ENCODE measurements at regions not wholly inside any gene's neighbourhood (a gene's known extent, or its start where the extent isn't known, plus 50 kb on each side); places are given as distances from the start of the nearest gene placed in this dataset.

- WGBS (ENCODE audit: insufficient coverage), result 100% methylated on average over 3 of the region's 6 CpGs
- no peak overlapping the region for H3K27ac ChIP-seq (ENCODE audit: low read depth, low read length)
- no peak for DNase-seq (ENCODE audit: low read depth in 4 of 6, low spot score in 6 of 6)
These were observed 78.5 kb downstream of the CD164 start for GRCh38 chr6:109303640-109304283.

DNA sequence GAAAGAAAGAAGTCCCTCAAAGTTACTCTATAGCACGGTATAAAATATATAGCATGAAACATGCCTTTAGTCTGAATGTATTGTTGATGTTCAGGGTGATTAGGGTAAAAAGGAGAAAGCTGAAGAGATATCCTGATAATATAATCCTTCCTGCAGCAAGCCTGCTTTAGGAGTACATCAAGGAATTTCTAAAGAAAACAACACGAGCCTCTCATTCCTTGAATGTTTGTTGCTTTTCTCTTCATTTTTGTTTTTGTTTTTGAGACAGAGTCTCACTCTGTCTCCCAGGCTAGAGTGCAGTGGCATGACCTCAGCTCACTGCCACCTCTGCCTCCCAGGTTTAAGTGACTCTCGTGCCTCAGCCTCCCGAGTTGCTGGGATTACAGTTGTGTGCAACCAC is 79.1 kb downstream of the CD164 start:
- DNase-seq (ENCODE audit: low read depth in 4 of 6, low spot score in 6 of 6), result no peak
- 60% methylated on average over 1 of the region's 4 CpGs for WGBS (ENCODE audit: insufficient coverage)
- Histone ChIP-seq H3K27ac (ENCODE audit: low read depth, low read length) (no peak overlapping the region), H3K4me3 (ENCODE audit: low read depth, low read length) (no peak overlapping the region), H3K36me3 (ENCODE audit: control insufficient read depth, insufficient read depth, low read length) (no peaks in the 10 kb centered on the region), H3K4me1 (ENCODE audit: control insufficient read depth, insufficient read depth, low read length) (peaks cover under 1% of the 10 kb centered on the region), H3K9me3 (ENCODE audit: control insufficient read depth, insufficient read depth, low read length) (no peaks in the 10 kb centered on the region), H3K27me3 (ENCODE audit: control insufficient read depth, insufficient read depth, low read length) (no peaks in the 10 kb centered on the region)

More at GRCh38 chr6:109303640-109304283, 78.5 kb downstream of the CD164 start:
- H3K4me1 ChIP-seq (ENCODE audit: control insufficient read depth, insufficient read depth, low read length), result no peaks in the 10 kb centered on the region
- no peaks in the 10 kb centered on the region for H3K9me3 ChIP-seq (ENCODE audit: control insufficient read depth, insufficient read depth, low read length)
- H3K4me3 ChIP-seq (ENCODE audit: low read depth, low read length), result no peak overlapping the region
- no peaks in the 10 kb centered on the region for H3K27me3 ChIP-seq (ENCODE audit: control insufficient read depth, insufficient read depth, low read length)
- H3K36me3 ChIP-seq (ENCODE audit: control insufficient read depth, insufficient read depth, low read length), result no peaks in the 10 kb centered on the region

GRCh38 chr6:109302176-109302575 is 80.1 kb downstream of the CD164 start:
- 87% methylated on average over 2 of the region's 4 CpGs for WGBS (ENCODE audit: insufficient coverage)
- H3K27me3 ChIP-seq (ENCODE audit: control insufficient read depth, insufficient read depth, low read length), result no peaks in the 10 kb centered on the region
- no peak for DNase-seq (ENCODE audit: low read depth in 4 of 6, low spot score in 6 of 6)
- no peaks in the 10 kb centered on the region for H3K36me3 ChIP-seq (ENCODE audit: control insufficient read depth, insufficient read depth, low read length)
- peaks cover 4% of the 10 kb centered on the region for H3K4me1 ChIP-seq (ENCODE audit: control insufficient read depth, insufficient read depth, low read length)
- no peaks in the 10 kb centered on the region for H3K9me3 ChIP-seq (ENCODE audit: control insufficient read depth, insufficient read depth, low read length)
- H3K4me3 ChIP-seq (ENCODE audit: low read depth, low read length), result no peak overlapping the region
- no peak overlapping the region for H3K27ac ChIP-seq (ENCODE audit: low read depth, low read length)

GRCh38 chr6:109301418-109301817 is 80.8 kb downstream of the CD164 start:
- H3K4me3 ChIP-seq (ENCODE audit: low read depth, low read length), result no peak overlapping the region
- H3K36me3 ChIP-seq (ENCODE audit: control insufficient read depth, insufficient read depth, low read length), result no peaks in the 10 kb centered on the region
- H3K27me3 ChIP-seq (ENCODE audit: control insufficient read depth, insufficient read depth, low read length), result no peaks in the 10 kb centered on the region
- 70% methylated on average over 2 of the region's 2 CpGs for WGBS (ENCODE audit: insufficient coverage)
- H3K9me3 ChIP-seq (ENCODE audit: control insufficient read depth, insufficient read depth, low read length), result no peaks in the 10 kb centered on the region
- no peak overlapping the region for H3K27ac ChIP-seq (ENCODE audit: low read depth, low read length)
- H3K4me1 ChIP-seq (ENCODE audit: control insufficient read depth, insufficient read depth, low read length), result peaks cover 4% of the 10 kb centered on the region
- no peak for DNase-seq (ENCODE audit: low read depth in 4 of 6, low spot score in 6 of 6)

DNA sequence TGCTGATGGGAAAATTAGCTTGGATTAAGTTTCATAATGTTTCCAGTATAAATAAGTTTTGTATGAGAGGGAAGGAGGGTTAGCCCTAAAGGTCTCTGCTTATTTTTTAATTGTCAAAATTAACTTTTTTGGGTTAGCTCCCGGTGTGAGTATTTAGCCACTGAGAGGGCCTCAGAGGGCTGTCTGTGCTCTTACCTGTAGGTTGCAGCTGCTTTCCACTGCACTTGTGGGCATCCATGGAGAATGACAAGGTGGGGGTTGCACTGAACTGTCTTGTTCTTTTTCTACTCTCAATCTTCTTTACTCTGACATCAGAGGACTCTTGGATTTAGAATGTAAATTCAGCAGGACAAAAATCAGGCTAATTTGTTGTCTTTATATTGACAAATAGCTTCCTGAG is 81.4 kb downstream of the CD164 start:
- Histone ChIP-seq H3K4me3 (ENCODE audit: low read depth, low read length) (no peak overlapping the region), H3K27me3 (ENCODE audit: control insufficient read depth, insufficient read depth, low read length) (no peaks in the 10 kb centered on the region), H3K4me1 (ENCODE audit: control insufficient read depth, insufficient read depth, low read length) (peaks cover 4% of the 10 kb centered on the region), H3K9me3 (ENCODE audit: control insufficient read depth, insufficient read depth, low read length) (no peaks in the 10 kb centered on the region), H3K36me3 (ENCODE audit: control insufficient read depth, insufficient read depth, low read length) (no peaks in the 10 kb centered on the region), H3K27ac (ENCODE audit: low read depth, low read length) (no peak overlapping the region)
- WGBS (ENCODE audit: insufficient coverage), result 100% methylated on average over 1 of the region's 1 CpG
- DNase-seq (ENCODE audit: low read depth in 4 of 6, low spot score in 6 of 6), result no peak

- H3K4me3 ChIP-seq (ENCODE audit: low read depth, low read length), result no peak overlapping the region
- DNase-seq (ENCODE audit: low read depth in 4 of 6, low spot score in 6 of 6), result no peak
- 91% methylated on average over 4 of the region's 7 CpGs for WGBS (ENCODE audit: insufficient coverage)
These were observed 82.3 kb downstream of the CD164 start for GRCh38 chr6:109299776-109300564.

GRCh38 chr6:109299265-109299607 is 83.0 kb downstream of the CD164 start:
- Histone ChIP-seq H3K4me3 (ENCODE audit: low read depth, low read length) (no peak overlapping the region), H3K27me3 (ENCODE audit: control insufficient read depth, insufficient read depth, low read length) (no peaks in the 10 kb centered on the region), H3K4me1 (ENCODE audit: control insufficient read depth, insufficient read depth, low read length) (peaks cover 4% of the 10 kb centered on the region), H3K36me3 (ENCODE audit: control insufficient read depth, insufficient read depth, low read length) (no peaks in the 10 kb centered on the region), H3K9me3 (ENCODE audit: control insufficient read depth, insufficient read depth, low read length) (no peaks in the 10 kb centered on the region), H3K27ac (ENCODE audit: low read depth, low read length) (no peak overlapping the region)
- 50% methylated on average over 1 of the region's 1 CpG for WGBS (ENCODE audit: insufficient coverage)
- no peak for DNase-seq (ENCODE audit: low read depth in 4 of 6, low spot score in 6 of 6)

More at GRCh38 chr6:109299776-109300564, 82.3 kb downstream of the CD164 start:
- no peaks in the 10 kb centered on the region for H3K36me3 ChIP-seq (ENCODE audit: control insufficient read depth, insufficient read depth, low read length)
- no peak overlapping the region for H3K27ac ChIP-seq (ENCODE audit: low read depth, low read length)
- no peaks in the 10 kb centered on the region for H3K9me3 ChIP-seq (ENCODE audit: control insufficient read depth, insufficient read depth, low read length)
- H3K4me1 ChIP-seq (ENCODE audit: control insufficient read depth, insufficient read depth, low read length), result peaks cover 4% of the 10 kb centered on the region
- no peaks in the 10 kb centered on the region for H3K27me3 ChIP-seq (ENCODE audit: control insufficient read depth, insufficient read depth, low read length)

GRCh38 chr6:109298605-109299264 is 83.5 kb downstream of the CD164 start:
- no peak for DNase-seq (ENCODE audit: low read depth in 4 of 6, low spot score in 6 of 6)
- H3K4me1 ChIP-seq (ENCODE audit: control insufficient read depth, insufficient read depth, low read length), result peaks cover 4% of the 10 kb centered on the region
- no peak overlapping the region for H3K4me3 ChIP-seq (ENCODE audit: low read depth, low read length)
- H3K36me3 ChIP-seq (ENCODE audit: control insufficient read depth, insufficient read depth, low read length), result no peaks in the 10 kb centered on the region
- no peak overlapping the region for H3K27ac ChIP-seq (ENCODE audit: low read depth, low read length)
- no peaks in the 10 kb centered on the region for H3K9me3 ChIP-seq (ENCODE audit: control insufficient read depth, insufficient read depth, low read length)
- no peaks in the 10 kb centered on the region for H3K27me3 ChIP-seq (ENCODE audit: control insufficient read depth, insufficient read depth, low read length)
- 70% methylated on average over 3 of the region's 6 CpGs for WGBS (ENCODE audit: insufficient coverage)

DNA sequence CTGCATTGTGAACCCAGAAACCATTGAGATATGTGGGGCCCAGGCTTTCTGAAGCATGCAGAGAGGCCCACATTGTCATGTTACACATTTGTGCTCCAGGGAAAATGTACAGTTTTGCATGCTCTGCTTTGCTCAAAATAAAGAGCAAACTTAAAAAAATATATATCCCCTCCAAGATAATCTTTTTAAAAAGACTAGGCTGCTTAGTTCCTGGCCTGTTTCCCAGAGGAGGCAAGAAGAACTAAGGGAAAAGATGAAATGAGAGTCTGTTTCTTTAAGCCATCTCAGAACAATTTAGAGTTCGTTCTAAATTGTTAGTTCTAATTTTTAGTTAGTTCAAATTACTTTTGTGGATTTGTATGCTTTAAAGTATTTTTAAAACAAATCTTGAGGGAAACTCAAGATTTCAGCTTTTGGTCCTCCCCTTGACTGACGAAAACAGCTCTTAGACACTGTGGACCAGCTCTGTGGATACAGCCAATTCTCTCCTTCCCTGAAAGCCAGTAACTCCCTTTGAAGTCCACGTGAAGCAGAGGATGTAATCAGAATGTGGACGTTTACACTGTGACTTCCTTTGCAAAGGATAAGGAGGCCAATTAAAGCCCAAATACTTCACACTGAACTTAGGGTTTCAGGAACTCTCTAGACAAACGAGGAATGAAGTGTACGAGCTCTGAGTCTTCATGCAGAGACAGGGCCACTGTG is 84.7 kb downstream of the CD164 start:
- Histone ChIP-seq H3K27ac (ENCODE audit: low read depth, low read length) (peak overlapping the region; percentile 2), H3K27me3 (ENCODE audit: control insufficient read depth, insufficient read depth, low read length) (no peaks in the 10 kb centered on the region), H3K4me3 (ENCODE audit: low read depth, low read length) (no peak overlapping the region), H3K4me1 (ENCODE audit: control insufficient read depth, insufficient read depth, low read length) (peaks cover 4% of the 10 kb centered on the region), H3K36me3 (ENCODE audit: control insufficient read depth, insufficient read depth, low read length) (no peaks in the 10 kb centered on the region), H3K9me3 (ENCODE audit: control insufficient read depth, insufficient read depth, low read length) (no peaks in the 10 kb centered on the region)
- 47% methylated on average over 4 of the region's 6 CpGs for WGBS (ENCODE audit: insufficient coverage)
- peak in 1 of 6 donors; percentile 28 for DNase-seq (ENCODE audit: low read depth in 4 of 6, low spot score in 6 of 6)
